Natural killer cell (primary cell): ENCODE measurements at regions not wholly inside any gene's neighbourhood (a gene's known extent, or its start where the extent isn't known, plus 50 kb on each side); places are given as distances from the start of the nearest gene placed in this dataset.

Source experiments
- ATAC-seq, 3 donors: fragments of 150-1000 bp in 2 of 3; fragments of 200-7000 bp in 1 of 3; cut with Tn5 transposase; 1 replicate in 1 of 3; 2 replicates in 2 of 3; pipeline ENCODE4 v1.10.0; 2021; ENCODE audit warnings: mild to moderate bottlenecking in 2 of 3, moderate library complexity in 2 of 3
- DNase-seq, 2 donors: peaks; one replicate each; pipeline versions ENCODE4 v3.0.0 to v3.0.0-alpha.2; 2013 to 2021; ENCODE audit warnings: mixed read lengths in 1 of 2
- H3K27ac ChIP-seq: one replicate; pipeline ENCODE4 v1.5.1; 2013; ENCODE audit warnings: mild to moderate bottlenecking, low read length
- H3K27me3 ChIP-seq: one replicate; pipeline ENCODE4 v1.6.1; 2013; ENCODE audit warnings: low read length; ENCODE audit not compliant: control insufficient read depth, insufficient read depth
- H3K36me3 ChIP-seq: one replicate; pipeline ENCODE4 v1.6.1; 2013; ENCODE audit warnings: low read length; ENCODE audit not compliant: control insufficient read depth, insufficient read depth
- H3K4me1 ChIP-seq: one replicate; pipeline ENCODE4 v1.6.1; 2013; ENCODE audit warnings: low read length; ENCODE audit not compliant: control insufficient read depth, insufficient read depth
- H3K4me3 ChIP-seq: one replicate; pipeline ENCODE4 v1.5.1; 2013; ENCODE audit warnings: low read length
- H3K9me3 ChIP-seq: one replicate; pipeline ENCODE4 v1.6.1; 2013; ENCODE audit warnings: low read length; ENCODE audit not compliant: control insufficient read depth, insufficient read depth
- H3K27ac Mint-ChIP-seq, 2 donors: one replicate each; pipeline ENCODE4 v1.8.0; 2022; ENCODE audit warnings: mild to moderate bottlenecking in 2 of 2, mixed read lengths in 2 of 2, moderate library complexity in 1 of 2
- H3K27me3 Mint-ChIP-seq, 2 donors: one replicate each; pipeline ENCODE4 v1.8.0; 2022; ENCODE audit warnings: low read depth in 2 of 2, mixed read lengths in 2 of 2
- H3K36me3 Mint-ChIP-seq: one replicate; pipeline ENCODE4 v1.8.0; 2022; ENCODE audit warnings: mixed read lengths
- H3K4me1 Mint-ChIP-seq, 2 donors: one replicate each; pipeline ENCODE4 v1.8.0; 2022; ENCODE audit warnings: mixed read lengths in 2 of 2
- H3K4me3 Mint-ChIP-seq: one replicate; pipeline ENCODE4 v1.8.0; 2022; ENCODE audit warnings: mild to moderate bottlenecking, moderate library complexity, mixed read lengths
- H3K9me3 Mint-ChIP-seq, 2 donors: one replicate each; pipeline ENCODE4 v1.8.0; 2022; ENCODE audit warnings: mixed read lengths in 2 of 2
- CTCF ChIP-seq: fragments of 200-600 bp; IDR thresholded peaks from one replicate; pipeline ENCODE4 v1.8.0; 2022; ENCODE audit warnings: antibody characterized with exemption
- WGBS: methylation state at CpG from one replicate; pipeline ENCODE4 v1.1.7; 2013; ENCODE audit warnings: missing lambda C conversion rate; ENCODE audit not compliant: insufficient coverage; 5-methylcytosine and 5-hydroxymethylcytosine counted together
- intact Hi-C: fragments of 100-400 bp; cut with micrococcal nuclease; formaldehyde crosslinking; loops from one replicate; pipeline ENCODE4 v1.14.2; 2022

GRCh38 chr17:43338886-43339516, 59.8 kb upstream of the ARL4D start:
- Histone ChIP-seq H3K4me1 (peaks cover 6% of the 10 kb centered on the region), H3K9me3 (no peaks in the 10 kb centered on the region), H3K4me3 (no peak overlapping the region), H3K27me3 (no peaks in the 10 kb centered on the region), H3K36me3 (no peaks in the 10 kb centered on the region), H3K27ac (no peak overlapping the region)
- 60% methylated on average over 11 of the region's 11 CpGs for WGBS
- Mint-ChIP-seq H3K27me3 (peaks cover 7 to 8% of the 10 kb centered on the region in 2 donors), H3K4me3 (no peak overlapping the region), H3K27ac (peak overlapping the region in 1 of 2 donors; percentile 63), H3K36me3 (no peaks in the 10 kb centered on the region), H3K9me3 (no peaks in the 10 kb centered on the region), H3K4me1 (peaks cover 14% of the 10 kb centered on the region in 2 donors)
- peak; percentile 62 for TF ChIP-seq CTCF
- ATAC-seq: peak in 2 of 3 donors; percentile 43 to 49
- DNase-seq: peak; percentile 56 to 72
- intact Hi-C loops: loop anchor here (5.0 kb wide), 1 partner anchor 127 kb away; the partner anchor contains the start of gene TMEM106A

GRCh38 chr17:43337684-43338428, 60.9 kb upstream of the ARL4D start:
- H3K4me1 Mint-ChIP-seq: peaks cover 20% of the 10 kb centered on the region in 2 donors
- ATAC-seq: no peak
- no peak for TF ChIP-seq CTCF
- no peak for DNase-seq
- Histone ChIP-seq H3K4me3 (no peak overlapping the region), H3K36me3 (no peaks in the 10 kb centered on the region), H3K27me3 (no peaks in the 10 kb centered on the region), H3K9me3 (no peaks in the 10 kb centered on the region), H3K4me1 (peaks cover 10% of the 10 kb centered on the region), H3K27ac (no peak overlapping the region)
- peak overlapping the region in 1 of 2 donors; percentile 63 for H3K27ac Mint-ChIP-seq
- peaks cover under 1 to 7% of the 10 kb centered on the region in 2 donors for H3K27me3 Mint-ChIP-seq
- H3K9me3 Mint-ChIP-seq: no peaks in the 10 kb centered on the region
- no peak overlapping the region for H3K4me3 Mint-ChIP-seq
- intact Hi-C loops: loop anchor here (5.0 kb wide), 1 partner anchor 126 kb away; the partner anchor contains the start of gene TMEM106A
- WGBS: 87% methylated on average over 10 of the region's 10 CpGs
- no peaks in the 10 kb centered on the region for H3K36me3 Mint-ChIP-seq

- ATAC-seq (no peak), DNase-seq (no peak)
- H3K4me3 Mint-ChIP-seq: no peak overlapping the region
- H3K9me3 Mint-ChIP-seq: no peaks in the 10 kb centered on the region
- Histone ChIP-seq H3K9me3 (no peaks in the 10 kb centered on the region), H3K4me1 (peaks cover 10% of the 10 kb centered on the region), H3K27ac (no peak overlapping the region), H3K27me3 (no peaks in the 10 kb centered on the region), H3K4me3 (no peak overlapping the region), H3K36me3 (no peaks in the 10 kb centered on the region)
- intact Hi-C loops: loop anchor here (5.0 kb wide), 2 partner anchors 123 to 313 kb away; partner anchors contain the start of genes TMEM106A and VAT1
- no peak for TF ChIP-seq CTCF
- peaks cover 20% of the 10 kb centered on the region in 2 donors for H3K4me1 Mint-ChIP-seq
- WGBS: 59% methylated on average over 7 of the region's 7 CpGs
- no peaks in the 10 kb centered on the region for H3K27me3 Mint-ChIP-seq
- no peaks in the 10 kb centered on the region for H3K36me3 Mint-ChIP-seq
- peak overlapping the region in 1 of 2 donors; percentile 76 for H3K27ac Mint-ChIP-seq
These were observed 63.9 kb upstream of the ARL4D start for GRCh38 chr17:43334738-43335402.
